GM23248 (cell line): ENCODE measurements at regions not wholly inside any gene's neighbourhood (a gene's known extent, or its start where the extent isn't known, plus 50 kb on each side); places are given as distances from the start of the nearest gene placed in this dataset.

Experiments used
- DNase-seq: peaks from one replicate; pipeline ENCODE4 v3.0.0-alpha.2; 2015
- H2AFZ ChIP-seq: fragments of 200-600 bp; sonication (generic); 2 replicates; pipeline ENCODE4 v1.6.1; 2016; ENCODE audit warnings: antibody characterized with exemption
- H3F3A ChIP-seq: fragments of 200-600 bp; sonication (generic); 2 replicates; pipeline ENCODE4 v1.6.1; 2016; ENCODE audit warnings: mild to moderate bottlenecking, antibody characterized with exemption, mixed run types; ENCODE audit not compliant: insufficient read depth
- H3K27ac ChIP-seq: fragments of 200-600 bp; sonication (generic); 2 replicates; pipeline ENCODE4 v1.5.1; 2016; ENCODE audit warnings: mild to moderate bottlenecking
- H3K27me3 ChIP-seq: fragments of 200-600 bp; sonication (generic); replicated peaks from 2 replicates; pipeline ENCODE4 v1.6.1; 2016; ENCODE audit warnings: mild to moderate bottlenecking; ENCODE audit not compliant: insufficient read depth
- H3K36me3 ChIP-seq: fragments of 200-600 bp; sonication (generic); 2 replicates; pipeline ENCODE4 v1.6.1; 2016; ENCODE audit warnings: low read depth, mild to moderate bottlenecking
- H3K4me1 ChIP-seq: fragments of 200-600 bp; sonication (generic); 2 replicates; pipeline ENCODE4 v1.6.1; 2016; ENCODE audit warnings: mild to moderate bottlenecking; ENCODE audit not compliant: insufficient read depth
- H3K4me2 ChIP-seq: fragments of 200-600 bp; sonication (generic); one replicate; pipeline ENCODE4 v1.6.1; 2016; ENCODE audit warnings: mild to moderate bottlenecking; ENCODE audit not compliant: unreplicated experiment
- H3K4me3 ChIP-seq: fragments of 200-600 bp; sonication (generic); 2 replicates; pipeline ENCODE4 v1.5.1; 2016; ENCODE audit warnings: mild to moderate bottlenecking
- H3K79me2 ChIP-seq: fragments of 200-600 bp; sonication (generic); 2 replicates; pipeline ENCODE4 v1.6.1; 2016; ENCODE audit warnings: mild to moderate bottlenecking; ENCODE audit not compliant: insufficient read depth
- H3K9ac ChIP-seq: fragments of 200-600 bp; sonication (generic); 2 replicates; pipeline ENCODE4 v1.6.1; 2016; ENCODE audit warnings: mild to moderate bottlenecking
- H3K9me2 ChIP-seq: fragments of 200-600 bp; sonication (generic); 2 replicates; pipeline ENCODE4 v1.6.1; 2016; ENCODE audit warnings: mixed run types, mild to moderate bottlenecking, moderate library complexity; ENCODE audit not compliant: insufficient read depth
- H3K9me3 ChIP-seq: fragments of 200-600 bp; sonication (generic); one replicate; pipeline ENCODE4 v1.6.1; 2017; ENCODE audit warnings: low read depth
- H4K20me1 ChIP-seq: fragments of 200-600 bp; sonication (generic); 2 replicates; pipeline ENCODE4 v1.6.0; 2016; ENCODE audit not compliant: insufficient read depth
- EZH2 ChIP-seq: fragments of 200-600 bp; sonication (generic); IDR thresholded peaks from 2 replicates; pipeline ENCODE4 v1.6.1; 2018; ENCODE audit warnings: antibody characterized with exemption, mild to moderate bottlenecking; ENCODE audit not compliant: insufficient read depth, poor library complexity, severe bottlenecking
- EZH2phosphoT487 ChIP-seq: fragments of 200-600 bp; sonication (generic); IDR thresholded peaks from 2 replicates; pipeline ENCODE4 v1.6.1; 2018; ENCODE audit warnings: antibody characterized with exemption, moderate library complexity, mild to moderate bottlenecking, low read depth; ENCODE audit not compliant: insufficient read depth
- WGBS, 2 experiments: methylation state at CpG; one replicate each; pipeline ENCODE4 v1.1.6; 2015 to 2017; ENCODE audit warnings: low lambda C conversion rate in 2 of 2, low coverage in 1 of 2; ENCODE audit errors: missing lambda C conversion rate in 2 of 2; 5-methylcytosine and 5-hydroxymethylcytosine counted together
- in situ Hi-C: fragments of 300-500 bp; cut with MboI; formaldehyde crosslinking; loops from 2 replicates; pipeline ENCODE4 v1.15.0; 2020

DNA sequence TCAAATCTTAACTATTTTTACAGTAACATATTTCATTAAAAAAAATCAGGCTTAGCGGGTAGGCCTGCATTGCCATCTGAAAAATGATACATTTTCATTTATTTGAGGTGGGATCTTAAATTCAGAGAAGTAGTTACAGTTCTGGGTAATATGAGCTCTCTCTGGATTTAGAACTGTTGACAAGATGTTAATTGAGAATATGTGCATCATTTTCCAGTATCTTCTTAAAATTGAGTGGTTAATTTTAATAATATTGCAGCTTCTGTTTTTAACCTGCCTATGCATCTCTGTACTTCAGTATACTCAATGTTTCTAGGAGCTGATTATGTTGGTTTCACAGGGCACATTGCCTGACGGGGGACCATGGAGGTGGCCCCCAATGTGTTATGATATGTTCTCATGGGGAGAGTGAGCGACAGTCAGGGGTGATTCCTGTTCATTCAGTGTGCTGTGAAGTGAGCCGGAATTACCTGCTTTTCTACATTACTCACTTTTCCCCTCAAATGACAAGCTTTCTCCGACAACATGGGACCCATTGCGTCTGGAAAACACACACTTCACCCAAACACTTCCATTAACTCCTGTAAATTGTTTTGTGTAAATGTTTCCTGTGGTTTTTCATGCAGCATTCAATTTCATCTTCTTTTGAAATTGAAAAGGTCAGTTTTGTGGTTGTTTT lies 406.2 kb downstream of the MTX2 start:
- WGBS, 2 experiments = 96 to 98% methylated on average over 6 of the region's 6 CpGs
- Histone ChIP-seq H3K27me3 (no peaks in the 10 kb centered on the region), H3K9me2 (no peaks in the 10 kb centered on the region), H3K4me1 (peaks cover 1% of the 10 kb centered on the region), H4K20me1 (no peaks in the 10 kb centered on the region), H3F3A (0 out of 2 replicates have a peak, but pooled peaks cover 1% of the 10 kb centered on the region), H3K27ac (no peak overlapping the region), H3K9me3 (no peaks in the 10 kb centered on the region), H3K36me3 (no peaks in the 10 kb centered on the region), H3K4me3 (no peak overlapping the region), H2AFZ (no peak overlapping the region), H3K79me2 (no peaks in the 10 kb centered on the region), H3K9ac (no peak overlapping the region), H3K4me2 (no peak overlapping the region)
- DNase-seq = no peak
- TF ChIP-seq EZH2 (no peak), EZH2phosphoT487 (no peak)
- in situ Hi-C loops = no loop called here

DNA sequence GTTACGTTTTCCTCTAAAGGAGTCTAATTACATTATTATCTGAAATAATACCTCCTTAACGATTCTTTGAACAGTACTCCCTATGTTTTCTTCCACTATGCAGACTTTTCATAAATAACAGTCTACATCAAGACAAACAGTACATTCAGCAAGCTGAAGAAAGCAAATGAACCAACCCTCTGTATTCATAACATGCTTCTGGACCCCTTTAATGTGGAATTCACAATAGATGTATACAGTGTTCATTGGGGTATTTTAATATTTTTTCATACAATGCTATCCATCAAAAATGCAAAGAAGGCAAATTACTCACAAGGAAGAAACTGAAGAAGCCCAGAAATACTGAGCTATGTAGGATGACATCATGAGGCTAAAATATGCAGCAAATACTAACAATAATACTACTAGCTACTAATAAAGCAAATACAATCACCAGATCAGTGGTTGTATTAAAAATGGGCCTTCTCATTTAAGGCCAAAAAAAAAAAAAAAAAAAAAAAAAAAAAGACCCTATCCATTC lies 408.6 kb downstream of the MTX2 start:
- Histone ChIP-seq H3K36me3 (no peaks in the 10 kb centered on the region), H3K9me2 (no peaks in the 10 kb centered on the region), H2AFZ (no peak overlapping the region), H4K20me1 (no peaks in the 10 kb centered on the region), H3K9me3 (no peaks in the 10 kb centered on the region), H3K4me3 (no peak overlapping the region), H3K4me1 (peaks cover 25% of the 10 kb centered on the region), H3K27me3 (no peaks in the 10 kb centered on the region), H3F3A (peaks cover 22% of the 10 kb centered on the region; the same call in 1 of the 2 replicates), H3K4me2 (no peak overlapping the region), H3K79me2 (no peaks in the 10 kb centered on the region), H3K27ac (no peak overlapping the region), H3K9ac (no peak overlapping the region)
- WGBS, 2 experiments = 93 to 99% methylated on average over 2 of the region's 2 CpGs
- DNase-seq = peak; percentile 32
- no peak for TF ChIP-seq EZH2phosphoT487
- TF ChIP-seq EZH2 = no peak
- in situ Hi-C loops = no loop called here

GRCh38 chr2:176678571-176678970 lies 409.3 kb downstream of the MTX2 start:
- H3K36me3 ChIP-seq = no peaks in the 10 kb centered on the region
- H2AFZ ChIP-seq = no peak overlapping the region
- H3K4me1 ChIP-seq = peaks cover 27% of the 10 kb centered on the region
- H3K27me3 ChIP-seq = no peaks in the 10 kb centered on the region
- 87 to 88% methylated on average over 5 of the region's 5 CpGs for WGBS, 2 experiments
- in situ Hi-C loops = no loop called here
- H3K9ac ChIP-seq = no peak overlapping the region
- no peaks in the 10 kb centered on the region for H3K9me2 ChIP-seq
- no peaks in the 10 kb centered on the region for H3K9me3 ChIP-seq
- H3F3A ChIP-seq = peaks cover 25% of the 10 kb centered on the region; the same call in 1 of the 2 replicates
- H3K79me2 ChIP-seq = no peaks in the 10 kb centered on the region
- no peak overlapping the region for H3K27ac ChIP-seq
- TF ChIP-seq EZH2 (no peak), EZH2phosphoT487 (no peak)
- H3K4me2 ChIP-seq = no peak overlapping the region
- no peaks in the 10 kb centered on the region for H4K20me1 ChIP-seq
- no peak overlapping the region for H3K4me3 ChIP-seq
- no peak for DNase-seq

GRCh38 chr2:176679061-176679669 lies 409.9 kb downstream of the MTX2 start:
- TF ChIP-seq EZH2 (no peak), EZH2phosphoT487 (no peak)

More at GRCh38 chr2:176679061-176679669, 409.9 kb downstream of the MTX2 start:
- Histone ChIP-seq H3K9me2 (no peaks in the 10 kb centered on the region), H3K9ac (no peak overlapping the region), H3K36me3 (no peaks in the 10 kb centered on the region), H3F3A (peaks cover 25% of the 10 kb centered on the region; the same call in 1 of the 2 replicates), H3K27ac (no peak overlapping the region), H4K20me1 (no peaks in the 10 kb centered on the region), H2AFZ (no peak overlapping the region), H3K27me3 (no peaks in the 10 kb centered on the region), H3K4me3 (no peak overlapping the region), H3K79me2 (no peaks in the 10 kb centered on the region), H3K4me2 (no peak overlapping the region), H3K9me3 (no peaks in the 10 kb centered on the region), H3K4me1 (peaks cover 27% of the 10 kb centered on the region)
- WGBS, 2 experiments = 59 to 67% methylated on average over 2 of the region's 2 CpGs
- in situ Hi-C loops = no loop called here
- no peak for DNase-seq
